ENCODE measurements at regions not wholly inside any gene's neighbourhood (a gene's known extent, or its start where the extent isn't known, plus 50 kb on each side); places are given as distances from the start of the nearest gene placed in this dataset.

GRCh38 chr5:3489239-3489843, 106.3 kb upstream of the IRX1 start:
- TF ChIP-seq CTCF (IDR thresholded peaks at IDR 0.05; ENCODE audit: partially characterized antibody, unreplicated experiment) = no peak
- Mint-ChIP-seq H3K9me3 (ENCODE audit: unreplicated experiment) (peaks cover 32% of the 10 kb centered on the region), H3K27me3 (ENCODE audit: unreplicated experiment) (peaks cover 24% of the 10 kb centered on the region), H3K27ac (ENCODE audit: unreplicated experiment) (peak overlapping the region; percentile 98), H3K4me3 (ENCODE audit: unreplicated experiment) (peak overlapping the region; percentile 86), H3K36me3 (ENCODE audit: unreplicated experiment) (no peaks in the 10 kb centered on the region), H3K4me1 (ENCODE audit: low read depth, unreplicated experiment) (peaks cover 41% of the 10 kb centered on the region)
- peak; percentile 91 for DNase-seq

- peaks cover 12% of the 10 kb centered on the region for H3K27me3 Mint-ChIP-seq (ENCODE audit: unreplicated experiment)
- H3K36me3 Mint-ChIP-seq (ENCODE audit: unreplicated experiment) = no peaks in the 10 kb centered on the region
- DNase-seq = no peak
- H3K4me3 Mint-ChIP-seq (ENCODE audit: unreplicated experiment) = no peak overlapping the region
- no peak overlapping the region for H3K27ac Mint-ChIP-seq (ENCODE audit: unreplicated experiment)
- peaks cover 16% of the 10 kb centered on the region for H3K4me1 Mint-ChIP-seq (ENCODE audit: low read depth, unreplicated experiment)
- TF ChIP-seq CTCF (IDR thresholded peaks at IDR 0.05; ENCODE audit: partially characterized antibody, unreplicated experiment) = no peak
- H3K9me3 Mint-ChIP-seq (ENCODE audit: unreplicated experiment) = peaks cover 17% of the 10 kb centered on the region
Measured at GRCh38 chr5:3484836-3485235, 110.8 kb upstream of the IRX1 start.

GRCh38 chr5:3481175-3481574, 114.5 kb upstream of the IRX1 start:
- no peak for TF ChIP-seq CTCF (IDR thresholded peaks at IDR 0.05; ENCODE audit: partially characterized antibody, unreplicated experiment)
- Mint-ChIP-seq H3K36me3 (ENCODE audit: unreplicated experiment) (no peaks in the 10 kb centered on the region), H3K27ac (ENCODE audit: unreplicated experiment) (no peak overlapping the region), H3K4me1 (ENCODE audit: low read depth, unreplicated experiment) (peaks cover 5% of the 10 kb centered on the region), H3K27me3 (ENCODE audit: unreplicated experiment) (peaks cover 2% of the 10 kb centered on the region), H3K9me3 (ENCODE audit: unreplicated experiment) (peaks cover 3% of the 10 kb centered on the region), H3K4me3 (ENCODE audit: unreplicated experiment) (no peak overlapping the region)
- no peak for DNase-seq

GRCh38 chr5:3475674-3476073, 120.0 kb upstream of the IRX1 start:
- Mint-ChIP-seq H3K27me3 (ENCODE audit: unreplicated experiment) (peaks cover 3% of the 10 kb centered on the region), H3K27ac (ENCODE audit: unreplicated experiment) (peak overlapping the region; percentile 7), H3K9me3 (ENCODE audit: unreplicated experiment) (peaks cover 2% of the 10 kb centered on the region), H3K36me3 (ENCODE audit: unreplicated experiment) (no peaks in the 10 kb centered on the region), H3K4me1 (ENCODE audit: low read depth, unreplicated experiment) (peaks cover 5% of the 10 kb centered on the region), H3K4me3 (ENCODE audit: unreplicated experiment) (no peak overlapping the region)
- DNase-seq = no peak
- no peak for TF ChIP-seq CTCF (IDR thresholded peaks at IDR 0.05; ENCODE audit: partially characterized antibody, unreplicated experiment)

GRCh38 chr5:3466392-3466791, 129.2 kb upstream of the IRX1 start:
- Mint-ChIP-seq H3K4me1 (ENCODE audit: low read depth, unreplicated experiment) (no peaks in the 10 kb centered on the region), H3K27me3 (ENCODE audit: unreplicated experiment) (no peaks in the 10 kb centered on the region), H3K36me3 (ENCODE audit: unreplicated experiment) (peaks cover 10% of the 10 kb centered on the region), H3K4me3 (ENCODE audit: unreplicated experiment) (no peak overlapping the region), H3K9me3 (ENCODE audit: unreplicated experiment) (no peaks in the 10 kb centered on the region), H3K27ac (ENCODE audit: unreplicated experiment) (no peak overlapping the region)
- TF ChIP-seq CTCF (IDR thresholded peaks at IDR 0.05; ENCODE audit: partially characterized antibody, unreplicated experiment) = no peak
- DNase-seq = no peak

Measured in glutamatergic neuron (in vitro differentiated cells).